CD14-positive monocyte (primary cell): ENCODE measurements at regions not wholly inside any gene's neighbourhood (a gene's known extent, or its start where the extent isn't known, plus 50 kb on each side); places are given as distances from the start of the nearest gene placed in this dataset.

Experiments
- DNase-seq, 3 donors: peaks; one replicate each; pipeline ENCODE4 v3.0.0-alpha.2; 2011 to 2022
- H2AFZ ChIP-seq: 2 replicates; pipeline ENCODE4 v1.6.0; 2012; ENCODE audit warnings: mild to moderate bottlenecking, low read depth, low read length, inconsistent platforms; ENCODE audit not compliant: insufficient read depth, poor library complexity, severe bottlenecking
- H3K27ac ChIP-seq, 2 donors: 1 replicate in 1 of 2; 2 replicates in 1 of 2; pipeline ENCODE4 v1.5.1; 2012 to 2013; ENCODE audit warnings: low read length in 2 of 2, control low read depth in 1 of 2, inconsistent platforms in 1 of 2, low read depth in 1 of 2, mild to moderate bottlenecking in 1 of 2
- H3K27me3 ChIP-seq, 2 donors: one replicate each; pipeline versions ENCODE4 v1.6.0 to v1.6.1; 2011 to 2013; ENCODE audit warnings: low read length in 2 of 2; ENCODE audit not compliant: control insufficient read depth in 2 of 2, insufficient read depth in 2 of 2
- H3K36me3 ChIP-seq, 2 donors: replicated peaks in 1 of 2; 1 replicate in 1 of 2; 2 replicates in 1 of 2; pipeline versions ENCODE4 v1.5.1 to v1.6.1; 2012 to 2013; ENCODE audit warnings: low read length in 2 of 2, control low read depth in 1 of 2, inconsistent platforms in 1 of 2, mild to moderate bottlenecking in 1 of 2; ENCODE audit not compliant: insufficient read depth in 2 of 2, control insufficient read depth in 1 of 2
- H3K4me1 ChIP-seq, 2 donors: 1 replicate in 1 of 2; 2 replicates in 1 of 2; pipeline versions ENCODE4 v1.5.1 to v1.6.1; 2012 to 2013; ENCODE audit warnings: low read length in 2 of 2, control low read depth in 1 of 2, inconsistent platforms in 1 of 2, mild to moderate bottlenecking in 1 of 2, moderate library complexity in 1 of 2; ENCODE audit not compliant: insufficient read depth in 2 of 2, control insufficient read depth in 1 of 2
- H3K4me2 ChIP-seq: replicated peaks from 2 replicates; pipeline ENCODE3; 2012; ENCODE audit warnings: low read length, moderate library complexity, mild to moderate bottlenecking; ENCODE audit not compliant: poor library complexity, severe bottlenecking; ENCODE audit errors: extremely low read depth
- H3K4me3 ChIP-seq, 3 experiments: fragments of 200-600 bp in 1 of 3; sonication (generic) in 1 of 3; replicated peaks in 1 of 3; 1 replicate in 2 of 3; 2 replicates in 1 of 3; pipeline ENCODE4 v1.5.1; 2011 to 2013; ENCODE audit warnings: low read length in 3 of 3, mild to moderate bottlenecking in 3 of 3, control low read depth in 2 of 3, low read depth in 2 of 3, inconsistent platforms in 1 of 3, moderate library complexity in 1 of 3
- H3K79me2 ChIP-seq: 2 replicates; pipeline ENCODE4 v1.6.0; 2012; ENCODE audit warnings: mild to moderate bottlenecking, control low read depth, inconsistent platforms, low read length, moderate library complexity; ENCODE audit not compliant: insufficient read depth
- H3K9ac ChIP-seq: 2 replicates; pipeline ENCODE4 v1.6.0; 2017; ENCODE audit warnings: low read length, mild to moderate bottlenecking; ENCODE audit not compliant: insufficient read depth, poor library complexity, severe bottlenecking
- H3K9me3 ChIP-seq, 2 donors: replicated peaks in 1 of 2; 1 replicate in 1 of 2; 2 replicates in 1 of 2; pipeline versions ENCODE4 v1.5.1 to v1.6.1; 2012 to 2013; ENCODE audit warnings: low read length in 2 of 2, control low read depth in 1 of 2; ENCODE audit not compliant: control insufficient read depth in 1 of 2, insufficient read depth in 1 of 2
- H4K20me1 ChIP-seq: 2 replicates; pipeline ENCODE4 v1.6.0; 2012; ENCODE audit warnings: mild to moderate bottlenecking, low read length, control low read depth, moderate library complexity; ENCODE audit not compliant: insufficient read depth
- H3K27ac Mint-ChIP-seq, 7 donors: one replicate each; pipeline ENCODE4 v1.8.0; 2020; ENCODE audit warnings: mild to moderate bottlenecking in 7 of 7, mixed read lengths in 7 of 7, moderate library complexity in 6 of 7, inconsistent platforms in 2 of 7
- H3K27me3 Mint-ChIP-seq, 3 donors: one replicate each; pipeline ENCODE4 v1.8.0; 2021 to 2022; ENCODE audit warnings: low read depth in 3 of 3, mild to moderate bottlenecking in 3 of 3, mixed read lengths in 3 of 3, moderate library complexity in 3 of 3, inconsistent platforms in 1 of 3
- H3K36me3 Mint-ChIP-seq, 2 donors: one replicate each; pipeline ENCODE4 v1.8.0; 2020; ENCODE audit warnings: mixed read lengths in 2 of 2, inconsistent platforms in 1 of 2, mild to moderate bottlenecking in 1 of 2
- H3K4me1 Mint-ChIP-seq: one replicate; pipeline ENCODE4 v1.8.0; 2020; ENCODE audit warnings: mild to moderate bottlenecking, mixed read lengths
- H3K4me3 Mint-ChIP-seq, 2 donors: one replicate each; pipeline ENCODE4 v1.8.0; 2020; ENCODE audit warnings: mild to moderate bottlenecking in 2 of 2, mixed read lengths in 2 of 2, moderate library complexity in 1 of 2
- H3K9me3 Mint-ChIP-seq, 7 donors: one replicate each; pipeline ENCODE4 v1.8.0; 2020 to 2022; ENCODE audit warnings: mixed read lengths in 7 of 7, mild to moderate bottlenecking in 6 of 7, moderate library complexity in 6 of 7, inconsistent platforms in 2 of 7
- WGBS: methylation state at CpG from one replicate; pipeline ENCODE4 v1.1.5; 2013; ENCODE audit warnings: missing lambda C conversion rate; ENCODE audit not compliant: insufficient coverage; 5-methylcytosine and 5-hydroxymethylcytosine counted together
- intact Hi-C, 2 donors: fragments of 100-400 bp; cut with micrococcal nuclease; formaldehyde crosslinking; loops; one replicate each; pipeline versions ENCODE4 v1.15.0 to v1.15.1; 2023
- TF ChIP-seq, protein P1 (sequence below): fragments of 200-600 bp; IDR thresholded peaks from one replicate; pipeline ENCODE4 v1.8.0; 2022; ENCODE audit warnings: antibody characterized with exemption, mild to moderate bottlenecking

DNA sequence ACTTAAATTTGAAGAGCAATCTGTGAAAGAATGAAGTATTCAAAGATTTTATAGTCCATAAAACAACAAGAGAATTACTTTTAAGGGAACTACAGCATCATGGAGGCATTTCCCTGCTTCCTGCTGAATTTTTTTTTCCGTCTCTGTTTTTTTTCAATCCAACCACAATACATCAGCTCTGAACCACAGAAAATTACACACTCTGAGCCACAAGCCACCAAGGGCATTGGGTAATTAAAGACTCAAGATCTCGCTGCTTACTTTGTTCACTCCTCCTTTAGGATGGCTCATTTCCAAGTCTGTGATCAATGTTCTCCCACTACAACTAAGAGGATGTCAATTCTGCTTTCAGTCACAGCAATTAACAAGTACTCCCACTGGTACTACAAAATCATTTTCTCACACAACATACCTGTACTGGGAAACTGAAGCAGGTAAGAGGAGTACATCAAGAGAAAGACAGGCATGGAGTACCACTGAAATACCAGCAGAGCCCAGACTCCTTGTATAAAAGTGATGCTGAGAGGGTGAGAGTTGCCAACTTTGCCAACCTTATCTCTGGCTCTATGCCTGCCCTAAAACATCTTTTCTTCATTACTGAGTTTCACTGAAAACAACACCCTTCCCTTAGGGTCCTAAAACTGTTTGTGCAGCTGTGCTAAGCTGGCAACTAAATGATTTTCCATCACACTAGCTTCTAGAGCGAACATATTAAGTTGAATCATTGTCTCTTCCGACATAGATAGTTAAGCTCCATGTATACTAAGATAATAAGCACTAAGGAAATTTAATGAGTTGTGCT is 105.8 kb upstream of the MAGEB18 start:
- no peaks in the 10 kb centered on the region for H3K36me3 ChIP-seq
- intact Hi-C loops: no loop called here
- no peaks in the 10 kb centered on the region for H3K9me3 ChIP-seq
- H3K27me3 ChIP-seq: no peaks in the 10 kb centered on the region
- Mint-ChIP-seq H3K4me1 (no peaks in the 10 kb centered on the region), H3K9me3 (peaks cover 0 to 6% (median 2%) of the 10 kb centered on the region in 7 donors), H3K36me3 (no peaks in the 10 kb centered on the region), H3K27me3 (peaks cover 0 to 2% (median 0%) of the 10 kb centered on the region in 3 donors), H3K27ac (no peak overlapping the region), H3K4me3 (no peak overlapping the region)
- H3K4me3 ChIP-seq: no peak overlapping the region
- no peak overlapping the region for H2AFZ ChIP-seq
- no peak overlapping the region for H3K27ac ChIP-seq
- H3K4me2 ChIP-seq: no peak overlapping the region
- DNase-seq: no peak
- no peaks in the 10 kb centered on the region for H3K4me1 ChIP-seq
- no peak overlapping the region for H3K9ac ChIP-seq
- 0% methylated on average over 1 of the region's 4 CpGs for WGBS
- no peaks in the 10 kb centered on the region for H3K79me2 ChIP-seq
- no peaks in the 10 kb centered on the region for H4K20me1 ChIP-seq
- TF ChIP-seq, protein P1, sequence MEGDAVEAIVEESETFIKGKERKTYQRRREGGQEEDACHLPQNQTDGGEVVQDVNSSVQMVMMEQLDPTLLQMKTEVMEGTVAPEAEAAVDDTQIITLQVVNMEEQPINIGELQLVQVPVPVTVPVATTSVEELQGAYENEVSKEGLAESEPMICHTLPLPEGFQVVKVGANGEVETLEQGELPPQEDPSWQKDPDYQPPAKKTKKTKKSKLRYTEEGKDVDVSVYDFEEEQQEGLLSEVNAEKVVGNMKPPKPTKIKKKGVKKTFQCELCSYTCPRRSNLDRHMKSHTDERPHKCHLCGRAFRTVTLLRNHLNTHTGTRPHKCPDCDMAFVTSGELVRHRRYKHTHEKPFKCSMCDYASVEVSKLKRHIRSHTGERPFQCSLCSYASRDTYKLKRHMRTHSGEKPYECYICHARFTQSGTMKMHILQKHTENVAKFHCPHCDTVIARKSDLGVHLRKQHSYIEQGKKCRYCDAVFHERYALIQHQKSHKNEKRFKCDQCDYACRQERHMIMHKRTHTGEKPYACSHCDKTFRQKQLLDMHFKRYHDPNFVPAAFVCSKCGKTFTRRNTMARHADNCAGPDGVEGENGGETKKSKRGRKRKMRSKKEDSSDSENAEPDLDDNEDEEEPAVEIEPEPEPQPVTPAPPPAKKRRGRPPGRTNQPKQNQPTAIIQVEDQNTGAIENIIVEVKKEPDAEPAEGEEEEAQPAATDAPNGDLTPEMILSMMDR: no peak

DNA sequence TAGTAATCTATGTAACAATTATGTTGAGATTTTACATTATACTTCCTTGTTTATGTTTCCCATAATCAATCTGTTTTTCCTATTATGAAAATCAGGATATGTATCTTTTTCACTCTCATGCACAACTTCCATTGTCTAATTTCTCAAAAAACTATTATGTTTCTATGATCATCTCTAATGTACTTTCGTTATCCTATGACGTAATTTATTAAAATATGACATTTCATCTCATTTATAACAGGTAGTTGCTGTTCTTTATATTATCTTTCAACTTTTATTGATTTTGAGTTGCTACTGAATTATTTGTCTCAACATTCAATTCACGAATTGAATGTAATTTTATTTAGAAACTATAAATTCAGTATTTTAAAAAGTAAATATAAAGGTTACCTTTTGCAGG is 100.8 kb upstream of the MAGEB18 start:
- H3K36me3 ChIP-seq: no peaks in the 10 kb centered on the region
- no peak for DNase-seq
- H3K4me3 Mint-ChIP-seq: no peak overlapping the region
- H3K9me3 ChIP-seq: no peaks in the 10 kb centered on the region
- no peaks in the 10 kb centered on the region for H3K4me1 Mint-ChIP-seq
- no peak overlapping the region for H3K27ac ChIP-seq
- H3K4me1 ChIP-seq: no peaks in the 10 kb centered on the region
- no peaks in the 10 kb centered on the region for H3K79me2 ChIP-seq
- intact Hi-C loops: no loop called here
- no peaks in the 10 kb centered on the region for H3K36me3 Mint-ChIP-seq
- no peak overlapping the region for H3K4me3 ChIP-seq
- H3K4me2 ChIP-seq: no peak overlapping the region
- H4K20me1 ChIP-seq: no peaks in the 10 kb centered on the region
- H3K9me3 Mint-ChIP-seq: peaks cover 0 to 7% (median 0%) of the 10 kb centered on the region in 7 donors
- no peak overlapping the region for H3K9ac ChIP-seq
- no peak overlapping the region for H3K27ac Mint-ChIP-seq
- no peaks in the 10 kb centered on the region for H3K27me3 ChIP-seq
- TF ChIP-seq, protein P1: no peak
- WGBS: no CpG with 5 or more reads among the region's 3 CpGs
- no peak overlapping the region for H2AFZ ChIP-seq
- H3K27me3 Mint-ChIP-seq: no peaks in the 10 kb centered on the region
